Upper lobe of left lung (tissue), 4 donors: ENCODE measurements at regions not wholly inside any gene's neighbourhood (a gene's known extent, or its start where the extent isn't known, plus 50 kb on each side); places are given as distances from the start of the nearest gene placed in this dataset.
"Not testable (repeated sequence)": the region's sequence is repeated elsewhere in the genome, so short reads cannot be mapped to it uniquely, and the experiment has no call there.

ENCODE experiments used
- CTCF ChIP-seq, 6 experiments: fragments of 450-650 bp in 4 of 6; fragments of 200-600 bp in 2 of 6; sonication (generic) in 2 of 6; IDR thresholded peaks; one replicate each; pipeline ENCODE4 v1.5.1; 2016 to 2019; ENCODE audit warnings: antibody characterized with exemption in 6 of 6
- POLR2A ChIP-seq, 4 donors: fragments of 450-650 bp; IDR thresholded peaks; one replicate each; pipeline ENCODE4 v1.5.1; 2016 to 2017; ENCODE audit warnings: antibody characterized with exemption in 4 of 4, mild to moderate bottlenecking in 2 of 4
- POLR2AphosphoS5 ChIP-seq, 2 donors: sonication (generic); formaldehyde crosslinking; IDR thresholded peaks; one replicate each; pipeline ENCODE4 v1.5.1; 2017; ENCODE audit warnings: antibody characterized with exemption in 2 of 2

DNA sequence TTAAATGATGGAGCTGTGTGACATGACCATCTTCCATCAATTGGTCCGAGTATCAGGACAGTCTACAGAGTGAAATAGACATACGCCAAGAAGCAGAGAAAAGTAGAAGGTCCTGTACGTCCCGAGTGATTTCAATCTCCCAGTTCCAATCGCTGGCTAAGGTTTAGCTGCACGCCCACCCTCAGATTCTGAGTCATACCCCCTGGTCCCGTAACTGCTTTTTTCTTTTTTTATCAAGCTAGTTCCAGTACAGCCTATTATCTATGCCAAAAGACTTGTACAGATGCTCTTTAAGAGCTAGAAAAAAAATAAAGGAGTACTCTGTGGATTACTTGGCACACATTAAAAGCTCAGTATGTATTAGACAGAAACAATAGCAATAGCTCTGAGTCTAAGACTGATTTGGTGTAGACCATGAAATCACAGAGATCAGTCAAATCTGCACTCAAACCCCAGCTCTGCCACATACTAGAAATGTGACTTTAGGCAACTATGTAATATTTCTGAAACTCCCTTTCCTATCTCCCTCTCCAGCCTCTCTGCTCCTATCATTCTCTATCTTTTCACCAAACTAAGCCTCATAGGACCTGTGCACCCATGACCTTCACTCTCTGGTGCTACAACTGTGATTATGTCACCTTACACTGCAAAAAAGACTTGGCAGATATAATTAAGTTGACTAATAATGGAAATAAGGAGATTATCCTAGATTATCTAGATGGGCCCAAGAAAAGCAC lies 63.0 kb upstream of the SRRM3 start:
- TF ChIP-seq CTCF, POLR2AphosphoS5, POLR2A (IDR thresholded peaks at IDR 0.05): not testable (repeated sequence)
